Lung (tissue), 11 donors: ENCODE measurements at regions not wholly inside any gene's neighbourhood (a gene's known extent, or its start where the extent isn't known, plus 50 kb on each side); places are given as distances from the start of the nearest gene placed in this dataset.

Experiments used
- ATAC-seq: fragments of 200-7000 bp; cut with Tn5 transposase; one replicate; pipeline ENCODE4 v1.9.1; 2020; ENCODE audit warnings: moderate number of reproducible peaks; ENCODE audit not compliant: insufficient read depth, low FRiP score
- DNase-seq, 3 donors: peaks; one replicate each; pipeline ENCODE4 v3.0.0-alpha.2; 2013 to 2017
- H3K27ac ChIP-seq, 2 donors: one replicate each; pipeline ENCODE4 v1.5.1; 2013; ENCODE audit warnings: mild to moderate bottlenecking in 2 of 2, moderate library complexity in 2 of 2, control low read depth in 1 of 2, inconsistent platforms in 1 of 2, low read depth in 1 of 2, low read length in 1 of 2
- H3K27me3 ChIP-seq, 3 donors: one replicate each; pipeline ENCODE4 v1.5.1; 2013; ENCODE audit warnings: low read length in 2 of 3; ENCODE audit not compliant: control insufficient read depth in 3 of 3, insufficient read depth in 3 of 3
- H3K36me3 ChIP-seq, 4 donors: one replicate each; pipeline ENCODE4 v1.5.1; 2013; ENCODE audit warnings: low read length in 4 of 4, mild to moderate bottlenecking in 1 of 4, moderate library complexity in 1 of 4; ENCODE audit not compliant: control insufficient read depth in 4 of 4, insufficient read depth in 4 of 4
- H3K4me1 ChIP-seq, 5 donors: one replicate each; pipeline ENCODE4 v1.5.1; 2013; ENCODE audit warnings: low read length in 5 of 5, mild to moderate bottlenecking in 2 of 5, moderate library complexity in 1 of 5; ENCODE audit not compliant: control insufficient read depth in 5 of 5, insufficient read depth in 5 of 5
- H3K4me3 ChIP-seq: one replicate; pipeline ENCODE4 v1.5.1; 2013; ENCODE audit warnings: mild to moderate bottlenecking, control low read depth, moderate library complexity
- H3K9ac ChIP-seq, 2 donors: one replicate each; pipeline ENCODE4 v1.5.1; 2013; ENCODE audit warnings: low read length in 2 of 2, control low read depth in 1 of 2; ENCODE audit not compliant: insufficient read depth in 1 of 2
- H3K9me3 ChIP-seq, 4 donors: one replicate each; pipeline ENCODE4 v1.5.1; 2013; ENCODE audit warnings: low read length in 3 of 4, mild to moderate bottlenecking in 1 of 4, moderate library complexity in 1 of 4; ENCODE audit not compliant: control insufficient read depth in 4 of 4, insufficient read depth in 3 of 4
- WGBS, 2 donors: extraction: QIAGEN DNeasy Blood & Tissue Kit; methylation state at CpG; one replicate each; pipeline ENCODE4 v1.1.7; 2013; 5-methylcytosine and 5-hydroxymethylcytosine counted together
- TF ChIP-seq, protein P1 (sequence below): IDR thresholded peaks from 2 replicates; pipeline ENCODE4 v1.5.1; 2012; ENCODE audit warnings: mild to moderate bottlenecking; ENCODE audit errors: control extremely low read depth, extremely low read depth
- donor health status: control.
- donor health status: control.
- donor health status: Bipolar disorder and iron deficiency.
- donor health status: healthy.
- donor health status: DM: yes; HTN: yes; CAD: no.

DNA sequence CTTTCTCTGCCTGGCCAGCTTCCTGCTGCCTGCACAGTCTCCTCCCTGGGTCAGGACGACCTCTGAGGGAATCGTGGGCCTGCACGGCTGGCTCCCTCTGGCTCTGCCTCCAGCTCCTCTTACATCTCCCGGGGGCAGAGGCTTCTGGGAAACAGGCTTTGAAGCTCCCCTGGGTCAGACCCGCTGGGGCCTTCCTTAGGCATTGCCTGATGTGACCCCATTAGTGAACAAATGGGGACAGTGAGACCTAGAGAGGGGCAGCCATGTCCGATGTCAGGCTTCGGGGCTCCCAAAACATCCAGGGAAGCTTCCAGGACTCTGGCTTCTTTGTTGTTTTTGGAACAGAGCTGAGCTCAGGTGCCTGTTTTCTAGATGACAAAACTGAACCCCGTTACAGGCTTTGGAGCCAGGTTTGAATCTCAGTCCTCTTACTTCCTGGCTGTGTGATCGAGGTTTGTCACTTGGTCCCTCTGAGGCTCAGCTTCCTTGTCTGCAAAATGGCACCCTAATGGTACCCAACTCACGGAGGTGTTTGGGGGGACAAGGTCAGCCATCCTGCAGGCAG, 94.3 kb downstream of the CEBPB start:
- peaks cover 0 to 30% (median 8%) of the 10 kb centered on the region in 5 donors for H3K4me1 ChIP-seq
- H3K9ac ChIP-seq: peak overlapping the region in 1 of 2 donors; percentile 29
- ATAC-seq: no peak
- TF ChIP-seq, protein P1, sequence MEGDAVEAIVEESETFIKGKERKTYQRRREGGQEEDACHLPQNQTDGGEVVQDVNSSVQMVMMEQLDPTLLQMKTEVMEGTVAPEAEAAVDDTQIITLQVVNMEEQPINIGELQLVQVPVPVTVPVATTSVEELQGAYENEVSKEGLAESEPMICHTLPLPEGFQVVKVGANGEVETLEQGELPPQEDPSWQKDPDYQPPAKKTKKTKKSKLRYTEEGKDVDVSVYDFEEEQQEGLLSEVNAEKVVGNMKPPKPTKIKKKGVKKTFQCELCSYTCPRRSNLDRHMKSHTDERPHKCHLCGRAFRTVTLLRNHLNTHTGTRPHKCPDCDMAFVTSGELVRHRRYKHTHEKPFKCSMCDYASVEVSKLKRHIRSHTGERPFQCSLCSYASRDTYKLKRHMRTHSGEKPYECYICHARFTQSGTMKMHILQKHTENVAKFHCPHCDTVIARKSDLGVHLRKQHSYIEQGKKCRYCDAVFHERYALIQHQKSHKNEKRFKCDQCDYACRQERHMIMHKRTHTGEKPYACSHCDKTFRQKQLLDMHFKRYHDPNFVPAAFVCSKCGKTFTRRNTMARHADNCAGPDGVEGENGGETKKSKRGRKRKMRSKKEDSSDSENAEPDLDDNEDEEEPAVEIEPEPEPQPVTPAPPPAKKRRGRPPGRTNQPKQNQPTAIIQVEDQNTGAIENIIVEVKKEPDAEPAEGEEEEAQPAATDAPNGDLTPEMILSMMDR: no peak
- no peaks in the 10 kb centered on the region for H3K9me3 ChIP-seq
- H3K27ac ChIP-seq: peak overlapping the region; percentile 21 to 80
- H3K36me3 ChIP-seq: no peaks in the 10 kb centered on the region
- WGBS, 2 donors: 76 to 83% methylated on average over 10 of the region's 10 CpGs
- DNase-seq: peak in 2 of 3 donors; percentile 39 to 66
- H3K4me3 ChIP-seq: no peak overlapping the region
- no peaks in the 10 kb centered on the region for H3K27me3 ChIP-seq

DNA sequence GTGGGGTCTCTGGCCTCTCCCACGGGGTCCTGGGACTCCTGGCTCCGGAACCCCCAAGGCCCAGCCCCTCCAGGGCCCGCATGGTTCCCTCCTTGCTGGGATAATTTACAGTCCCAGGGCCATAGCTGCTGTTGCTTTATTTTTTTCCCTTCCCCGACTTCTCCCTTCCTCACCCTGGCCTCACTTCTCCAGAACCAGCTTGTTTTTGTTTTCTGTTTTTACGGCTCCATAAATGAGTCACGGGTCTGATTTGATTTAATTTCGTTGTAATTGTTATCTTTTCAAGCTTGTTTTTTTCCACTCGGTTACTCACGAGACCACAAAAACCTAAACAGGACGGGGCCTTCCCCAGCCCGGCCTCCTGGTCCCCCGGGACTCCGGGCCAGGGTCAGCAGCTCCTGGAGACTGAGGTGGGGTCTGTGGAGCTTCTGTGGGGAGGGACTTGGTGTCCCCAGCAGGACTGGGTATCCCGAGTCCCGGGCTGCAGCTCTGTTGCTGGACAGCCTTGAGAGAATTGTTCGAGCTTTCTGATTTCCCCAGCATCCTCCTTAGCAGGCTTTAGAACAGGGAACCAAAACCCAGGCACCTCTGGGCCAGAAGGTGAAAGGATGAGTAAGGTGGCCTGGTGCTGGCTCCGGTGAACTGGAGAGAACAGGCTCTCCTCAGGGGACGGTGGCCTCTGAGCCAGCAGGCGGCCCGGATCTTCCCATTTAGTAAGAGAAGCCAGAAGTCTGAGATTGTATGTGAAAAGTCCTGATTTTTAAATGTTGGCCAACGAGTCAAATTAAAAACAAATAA, 94.9 kb downstream of the CEBPB start:
- Histone ChIP-seq H3K4me3 (no peak overlapping the region), H3K36me3 (no peaks in the 10 kb centered on the region), H3K27ac (peak overlapping the region; percentile 21 to 80), H3K27me3 (no peaks in the 10 kb centered on the region), H3K9ac (peak overlapping the region in 1 of 2 donors; percentile 53), H3K9me3 (no peaks in the 10 kb centered on the region), H3K4me1 (peaks cover 0 to 32% (median 9%) of the 10 kb centered on the region in 5 donors)
- TF ChIP-seq, protein P1: no peak
- no peak for ATAC-seq
- no peak for DNase-seq
- 62 to 63% methylated on average over 21 of the region's 21 CpGs for WGBS, 2 donors

DNA sequence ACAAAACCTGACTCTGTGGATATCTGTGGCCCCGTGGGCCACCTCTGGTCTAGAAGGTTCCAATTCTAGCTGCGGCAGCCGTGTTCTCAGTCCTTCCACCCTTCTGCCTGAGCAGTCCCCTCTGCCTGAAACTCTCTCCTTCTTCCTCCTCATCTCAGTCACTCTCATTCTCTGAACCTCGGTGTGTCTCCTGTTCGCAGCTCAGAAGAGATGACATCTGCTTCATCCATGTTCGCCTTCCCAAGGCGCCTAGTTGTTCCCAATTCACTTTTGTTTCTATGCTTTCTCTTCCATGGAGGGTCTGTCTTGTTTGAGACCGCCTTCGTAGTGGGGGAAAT, 95.5 kb downstream of the CEBPB start:
- Histone ChIP-seq H3K4me1 (peaks cover 0 to 35% (median 12%) of the 10 kb centered on the region in 5 donors), H3K36me3 (no peaks in the 10 kb centered on the region), H3K9me3 (no peaks in the 10 kb centered on the region), H3K27ac (peak overlapping the region; percentile 10 to 21), H3K4me3 (no peak overlapping the region), H3K27me3 (no peaks in the 10 kb centered on the region), H3K9ac (peak overlapping the region in 1 of 2 donors; percentile 53)
- ATAC-seq (no peak), DNase-seq (no peak)
- TF ChIP-seq, protein P1: no peak
- 81 to 85% methylated on average over 9 of the region's 9 CpGs for WGBS, 2 donors
